RKO (cell line): ENCODE measurements at regions not wholly inside any gene's neighbourhood (a gene's known extent, or its start where the extent isn't known, plus 50 kb on each side); places are given as distances from the start of the nearest gene placed in this dataset.
"Not testable (repeated sequence)": the region's sequence is repeated elsewhere in the genome, so short reads cannot be mapped to it uniquely, and the experiment has no call there.

Experiments
- DNase-seq: peaks from one replicate; pipeline ENCODE4 v3.0.0-alpha.2; 2016; ENCODE audit warnings: low spot score

DNA sequence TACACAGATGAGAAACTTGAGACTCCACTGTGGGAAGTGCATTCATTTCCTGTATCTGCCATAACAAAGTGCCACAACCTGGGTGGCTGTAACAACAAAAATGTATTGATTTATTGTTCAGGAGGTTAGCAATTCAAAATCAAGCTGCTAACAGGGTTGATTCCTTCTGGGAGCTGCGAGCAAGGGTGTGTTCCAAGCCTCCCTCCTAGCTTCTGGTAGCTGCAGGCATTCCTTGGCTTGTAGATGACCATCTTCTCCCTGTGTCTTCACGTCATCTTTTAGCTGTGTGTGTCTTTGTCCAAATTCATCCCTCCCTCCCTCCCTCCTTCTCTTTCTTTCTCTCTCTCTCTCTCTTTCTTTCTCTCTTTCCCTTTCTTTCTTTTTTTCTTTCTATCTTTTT is 258.1 kb downstream of the MSX2 start:
- no peak for DNase-seq

DNA sequence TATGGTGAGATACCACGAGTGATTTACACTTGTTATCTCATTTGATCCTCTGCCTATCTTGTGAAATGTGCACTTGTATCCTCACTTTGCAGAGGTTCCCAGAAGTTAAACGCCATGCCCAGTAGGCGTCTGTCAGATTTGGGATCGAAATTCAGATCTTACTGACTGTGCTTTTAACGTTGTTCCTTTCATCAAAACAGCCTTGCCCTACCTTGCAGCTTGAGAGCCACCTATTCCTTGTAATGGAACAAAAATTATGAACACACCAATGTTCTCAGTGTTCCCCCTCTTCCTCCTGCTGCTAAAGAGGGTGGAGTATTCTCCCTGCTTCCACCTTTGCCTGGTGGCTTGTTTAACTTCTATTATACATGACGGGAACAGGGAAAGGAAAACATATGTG is 257.0 kb downstream of the MSX2 start:
- no peak for DNase-seq

- DNase-seq = no peak
Measured at GRCh38 chr5:174980952-174981351, 256.6 kb downstream of the MSX2 start.

DNA sequence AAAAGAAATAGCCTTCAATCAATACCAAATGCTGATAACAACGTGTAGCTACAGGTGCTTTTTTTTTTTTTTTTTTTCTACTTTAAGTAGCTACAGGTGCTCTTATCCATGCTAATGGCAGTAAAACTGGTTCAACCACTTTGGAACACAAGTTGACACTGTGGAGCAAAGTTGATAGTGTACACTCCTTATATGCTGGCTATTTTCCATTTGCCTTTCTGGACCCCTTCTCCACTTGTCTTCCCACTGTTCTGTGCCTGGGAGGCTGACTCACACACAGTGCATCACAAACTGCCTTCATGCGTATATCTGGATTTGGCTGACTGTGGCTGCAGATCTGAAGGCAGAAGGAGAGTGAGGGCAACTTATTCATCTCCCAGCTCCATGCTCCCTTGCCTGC is 247.9 kb downstream of the MSX2 start:
- no peak for DNase-seq

DNA sequence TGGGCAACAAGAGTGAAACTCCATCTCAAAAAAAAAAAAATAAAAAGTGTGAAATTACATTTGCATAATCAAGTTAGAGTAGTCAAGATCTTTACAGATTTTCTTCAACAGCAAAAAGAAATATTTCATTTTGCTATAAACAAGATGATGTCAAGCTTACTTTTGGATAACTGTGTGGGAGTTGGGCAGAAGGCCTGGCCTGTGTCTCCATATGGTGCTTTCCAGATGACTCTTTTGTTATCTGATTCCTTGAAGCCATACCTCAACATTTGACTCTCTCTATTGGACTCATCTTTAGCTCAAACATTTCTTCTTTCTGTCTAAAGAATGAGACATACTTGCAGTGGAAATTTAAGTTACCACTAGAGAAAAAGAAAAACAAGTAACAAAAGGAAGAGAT is 246.8 kb downstream of the MSX2 start:
- no peak for DNase-seq

DNA sequence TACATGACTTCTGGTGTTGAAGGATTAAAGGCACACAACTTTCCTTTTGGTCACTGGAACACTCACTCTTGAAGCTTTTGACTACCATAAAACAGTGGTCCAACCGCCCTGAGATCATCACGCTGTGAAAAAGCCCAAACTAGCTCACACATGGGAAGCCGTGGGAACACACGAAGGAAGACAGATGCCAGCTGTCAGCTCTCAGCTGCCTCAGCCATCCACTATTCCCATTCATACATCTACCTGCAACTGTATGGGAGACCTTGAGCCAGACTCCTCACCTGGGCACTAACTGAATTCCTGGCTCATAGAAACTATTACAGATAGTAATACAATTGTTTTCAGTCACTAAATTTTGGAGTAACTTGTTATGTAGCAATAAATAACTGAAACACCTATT is 246.1 kb downstream of the MSX2 start:
- DNase-seq = no peak

GRCh38 chr5:174953871-174954270 is 229.5 kb downstream of the MSX2 start:
- DNase-seq = no peak

DNA sequence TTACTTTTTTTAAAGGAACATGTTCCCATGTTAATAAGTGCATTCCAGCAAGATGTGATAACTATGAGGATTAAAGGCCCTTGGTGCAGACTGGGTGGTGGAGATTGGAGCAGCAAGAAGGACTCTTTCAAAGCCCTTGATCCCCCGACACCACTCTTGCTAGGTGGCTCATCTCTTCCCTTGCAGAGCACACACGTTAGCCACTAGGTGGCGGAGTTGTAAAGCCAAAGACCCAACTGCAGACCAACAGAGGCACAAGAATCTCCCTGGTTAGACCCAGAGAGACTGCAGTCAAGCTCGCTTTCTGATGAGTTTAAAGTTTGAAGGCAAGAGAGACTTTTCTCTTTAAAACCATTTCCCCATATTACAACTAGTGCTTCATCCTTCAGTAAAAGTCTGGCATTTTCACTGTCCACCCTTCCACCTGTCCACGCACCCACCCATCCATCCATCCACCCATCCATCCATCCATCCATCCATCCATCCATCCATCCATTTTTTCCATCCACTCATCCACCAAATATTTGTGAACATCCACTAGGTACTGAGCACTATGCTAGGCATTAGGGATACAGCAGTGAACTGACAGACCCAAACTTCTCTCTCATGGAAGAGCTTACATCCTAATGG is 226.9 kb downstream of the MSX2 start:
- DNase-seq = peak; percentile 73

GRCh38 chr5:174947548-174947947 is 223.2 kb downstream of the MSX2 start:
- no peak for DNase-seq

DNA sequence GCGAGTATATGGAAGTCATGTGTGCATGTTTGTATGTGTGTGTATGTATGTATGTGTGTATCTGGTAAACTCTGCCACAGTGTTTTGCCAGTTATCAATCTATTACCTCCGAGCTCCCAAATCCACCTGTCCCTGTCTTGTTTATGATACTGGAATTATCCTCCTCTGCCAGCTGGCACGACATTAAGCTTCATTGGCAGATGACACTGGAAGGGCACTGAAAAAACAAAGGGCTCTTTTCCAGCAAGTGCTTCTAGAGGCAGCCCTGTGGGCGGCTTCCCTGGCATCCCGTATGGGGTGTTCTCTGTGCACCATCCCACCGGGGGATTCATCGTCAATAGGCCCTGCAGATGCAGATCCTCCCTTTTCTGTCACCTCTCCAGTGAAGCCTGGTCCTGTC is 221.5 kb downstream of the MSX2 start:
- no peak for DNase-seq

DNA sequence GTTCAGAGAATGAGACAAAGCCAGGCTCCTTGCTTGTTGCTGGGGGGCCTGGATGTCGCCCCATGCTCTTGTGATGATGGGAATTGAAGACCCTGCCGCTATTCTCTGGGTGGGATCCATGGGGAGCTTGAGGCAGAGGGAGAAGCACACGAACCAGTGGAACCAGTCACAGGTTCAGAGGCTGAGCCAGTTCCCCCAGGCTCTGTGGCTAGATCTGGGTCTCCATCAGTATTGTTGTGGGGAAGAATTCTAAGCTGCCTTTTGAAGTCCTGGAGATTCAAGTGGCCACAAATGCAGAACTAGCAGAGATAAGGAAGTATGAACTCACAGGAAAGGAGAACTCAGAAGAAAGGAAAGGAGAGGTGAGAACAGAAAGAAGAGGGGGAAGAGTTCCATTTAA is 219.4 kb downstream of the MSX2 start:
- no peak for DNase-seq

- not testable (repeated sequence) for DNase-seq
Measured at GRCh38 chr5:174943002-174943401, 218.6 kb downstream of the MSX2 start.

- no peak for DNase-seq
Measured at GRCh38 chr5:174937201-174938123, 213.1 kb downstream of the MSX2 start.

- DNase-seq = peak; percentile 30
Measured at GRCh38 chr5:174935854-174936474, 211.6 kb downstream of the MSX2 start.

GRCh38 chr5:174931033-174931432 is 206.7 kb downstream of the MSX2 start:
- not testable (repeated sequence) for DNase-seq

DNA sequence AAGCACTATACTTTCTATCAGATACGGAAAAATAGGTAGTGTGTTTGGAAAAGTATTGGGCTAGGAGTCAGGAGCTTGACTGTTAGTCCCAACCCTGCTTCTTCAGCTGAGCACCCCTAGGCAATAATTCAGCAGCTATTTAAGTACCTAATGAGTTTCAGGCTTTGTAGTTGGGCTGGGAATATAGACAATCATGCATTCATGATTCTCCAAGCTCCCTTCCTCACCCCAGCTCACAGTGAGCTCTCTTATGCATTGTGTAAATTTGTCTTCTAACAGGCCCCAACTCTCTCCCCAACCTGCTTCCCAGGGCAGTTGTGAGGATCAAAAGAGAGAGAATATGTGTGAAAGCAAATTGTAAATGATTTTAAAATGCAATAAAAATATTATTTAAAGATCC is 201.2 kb downstream of the MSX2 start:
- no peak for DNase-seq

DNA sequence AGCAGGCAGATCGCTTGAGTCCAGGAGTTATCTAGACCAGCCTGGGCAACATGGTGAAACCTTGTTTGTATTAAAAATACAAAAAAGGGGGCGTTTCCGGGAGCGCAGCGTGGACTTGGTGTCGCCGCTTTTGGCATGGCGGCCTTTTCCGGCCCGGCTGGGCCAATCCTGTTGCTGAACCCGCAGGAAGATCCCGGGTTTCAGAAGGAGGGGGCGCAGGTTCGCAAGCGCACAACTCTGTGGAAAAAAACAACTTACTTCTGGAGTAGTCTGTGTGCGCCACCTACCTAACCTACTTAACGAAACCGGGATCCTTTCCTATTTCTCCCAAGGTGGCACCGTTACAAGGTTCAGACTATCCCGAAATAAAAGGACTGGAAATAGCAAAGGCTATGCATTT is 198.6 kb downstream of the MSX2 start:
- DNase-seq = no peak

DNA sequence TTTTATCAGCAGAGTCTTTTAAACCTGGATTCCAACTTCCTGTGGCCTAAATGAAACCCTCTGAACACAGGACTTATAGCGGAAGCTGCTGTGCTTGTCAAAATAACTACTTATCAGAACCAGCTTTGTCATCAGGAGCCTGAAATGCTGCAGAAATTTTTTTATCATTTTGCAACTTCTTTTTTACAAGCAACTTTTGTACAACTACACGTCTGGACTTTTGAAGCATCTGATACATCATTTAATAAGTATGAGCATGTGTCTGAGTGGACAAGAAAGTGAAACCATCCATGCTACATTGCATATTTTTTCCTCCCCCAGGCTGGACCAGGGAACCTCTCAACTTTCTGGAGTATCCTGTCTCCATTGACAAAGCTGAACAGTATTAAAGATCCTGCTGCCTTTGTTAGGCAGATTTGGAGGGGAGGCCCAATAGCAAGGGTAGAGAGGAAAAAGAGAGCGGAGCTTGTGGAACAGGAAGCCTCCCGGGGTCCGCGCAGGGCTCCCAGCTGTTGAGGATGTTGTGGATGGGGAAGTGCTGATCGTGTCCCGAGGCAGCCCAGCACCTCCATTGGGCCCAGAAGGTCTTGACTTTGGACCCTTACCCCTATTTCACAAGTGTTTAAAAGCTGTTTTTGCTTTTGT is 196.6 kb downstream of the MSX2 start:
- no peak for DNase-seq

DNA sequence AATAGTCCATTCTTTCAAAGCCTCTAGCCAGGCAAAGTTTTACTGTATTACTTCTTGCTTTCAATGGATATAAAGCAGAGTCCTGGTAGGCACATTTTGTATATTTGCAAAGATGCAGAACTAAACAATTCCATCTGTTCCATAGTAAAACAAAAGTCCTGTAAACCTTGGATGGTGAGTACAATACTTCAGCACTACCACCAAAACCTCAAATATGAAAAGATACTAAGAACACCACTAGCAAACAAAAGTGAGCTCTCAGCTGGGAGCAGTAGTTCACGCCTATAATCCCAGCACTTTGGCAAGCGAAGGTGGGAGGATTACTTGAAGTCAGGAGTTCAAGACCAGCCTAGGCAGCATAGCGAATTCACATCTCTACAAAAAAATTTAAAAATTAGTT is 195.0 kb downstream of the MSX2 start:
- DNase-seq = no peak

DNA sequence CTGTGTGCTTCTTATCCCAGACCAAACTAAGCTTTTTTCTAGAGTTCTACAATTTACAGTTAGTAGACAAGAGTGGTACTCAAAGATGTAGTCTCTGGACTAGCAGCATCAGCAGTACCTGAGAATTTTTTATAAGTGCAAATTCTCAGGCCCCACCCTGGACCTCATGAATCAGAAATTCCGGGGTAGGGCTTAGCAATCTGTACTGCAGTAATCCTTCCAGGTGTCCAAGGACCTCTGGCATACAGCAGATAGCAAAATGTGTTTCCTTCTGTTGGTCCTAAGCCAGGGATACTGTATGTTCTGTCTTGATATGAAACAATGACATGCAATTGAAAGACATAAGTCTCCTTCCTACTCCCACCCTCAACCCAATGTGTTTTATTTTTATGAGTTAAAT is 194.3 kb downstream of the MSX2 start:
- DNase-seq = no peak

DNA sequence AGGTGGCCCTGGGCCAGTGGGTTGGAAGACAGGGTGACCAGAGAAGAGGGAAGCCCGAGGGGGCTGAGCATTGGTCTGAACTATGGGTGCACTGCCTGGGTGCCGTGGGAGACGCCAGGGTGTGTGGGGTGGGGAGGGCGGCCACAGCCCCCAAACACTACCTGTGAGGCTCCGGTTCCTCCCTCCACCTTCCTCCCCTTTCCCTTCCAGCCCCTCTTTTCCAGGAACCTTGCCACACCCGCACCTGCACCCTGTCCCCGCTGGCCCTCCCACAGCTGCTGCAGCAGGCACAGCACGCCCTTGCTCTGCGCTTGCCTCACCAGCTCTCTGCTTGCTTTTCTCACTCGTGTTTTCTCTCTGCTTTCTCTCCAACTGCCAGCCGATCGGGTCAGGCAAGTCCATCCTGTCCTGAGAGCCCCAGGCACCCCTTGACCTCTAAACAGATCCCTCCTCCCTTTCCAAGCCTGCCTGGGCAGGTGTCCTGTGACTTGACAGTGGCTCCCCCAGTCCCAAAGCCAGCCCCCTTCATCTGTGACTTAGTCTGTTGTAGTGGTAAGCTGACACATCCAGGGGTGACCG is 193.7 kb downstream of the MSX2 start:
- DNase-seq = no peak

- DNase-seq = not testable (repeated sequence)
Measured at GRCh38 chr5:174917435-174917834, 193.1 kb downstream of the MSX2 start.
